Stimulated activated CD8-positive, alpha-beta memory T cell treated with anti-CD3 and anti-CD28 coated beads, Interleukin-2, amount 100 ng/mL, for 48 hours (primary cell): ENCODE measurements at regions not wholly inside any gene's neighbourhood (a gene's known extent, or its start where the extent isn't known, plus 50 kb on each side); places are given as distances from the start of the nearest gene placed in this dataset.

ENCODE experiments used
- DNase-seq, 2 donors: peaks; one replicate each; pipeline ENCODE4 v3.0.0-alpha.2; 2020; ENCODE audit warnings: low read depth in 2 of 2

- no peak for DNase-seq
Measured at GRCh38 chr12:73342733-73343132, 1070.6 kb downstream of the TRHDE start.

GRCh38 chr12:73352826-73353225, 1080.7 kb downstream of the TRHDE start:
- no peak for DNase-seq

DNA sequence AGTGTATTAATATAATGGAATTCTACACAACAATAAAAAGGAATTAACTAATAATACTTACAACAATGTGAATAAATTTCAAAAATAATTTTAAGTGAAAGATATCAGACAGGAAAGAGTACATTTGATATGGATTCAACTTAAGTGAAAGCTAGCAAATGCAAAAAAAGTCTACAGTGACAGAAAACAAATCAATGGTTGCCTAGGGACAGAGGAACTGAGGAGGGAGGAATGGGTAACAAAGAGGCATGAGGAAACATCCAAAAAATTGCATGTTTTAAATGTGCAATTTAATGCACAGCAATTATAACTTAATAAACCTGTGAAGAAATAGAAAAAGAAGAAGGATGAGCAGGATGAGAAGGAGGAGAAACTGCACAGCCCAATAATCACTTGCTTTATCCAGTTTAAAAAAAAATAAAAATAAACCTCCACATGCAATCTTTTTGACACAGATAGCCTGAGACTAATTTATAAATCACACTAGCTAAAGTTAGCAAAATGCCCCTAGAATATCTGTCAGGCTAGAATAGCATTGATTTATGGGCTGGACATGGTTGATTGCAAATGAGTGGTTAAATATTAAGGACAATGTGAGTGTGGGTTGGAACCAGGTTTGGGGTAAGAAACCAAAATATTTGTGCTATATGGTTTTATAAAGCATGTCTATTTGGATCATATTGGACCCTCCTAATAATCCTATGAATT, 1089.1 kb downstream of the TRHDE start:
- DNase-seq = no peak

DNA sequence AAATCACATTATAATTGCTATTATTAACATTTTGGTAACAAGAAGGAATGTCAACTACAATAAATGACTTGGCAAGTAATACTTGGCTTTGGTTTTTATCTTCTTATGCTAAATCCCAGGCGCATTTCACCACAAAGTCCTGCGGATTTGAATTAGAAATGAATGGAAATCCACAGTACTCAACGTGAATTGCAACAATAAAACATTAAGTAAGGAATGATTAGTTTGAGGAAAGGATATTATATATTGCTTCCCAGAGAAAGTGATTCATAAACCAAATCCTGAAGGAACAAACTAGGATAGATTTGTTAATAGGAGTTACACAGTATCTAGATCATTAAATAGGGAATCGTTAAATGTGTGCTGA, 1089.7 kb downstream of the TRHDE start:
- DNase-seq = no peak

GRCh38 chr12:73362666-73363065, 1090.5 kb downstream of the TRHDE start:
- no peak for DNase-seq

- DNase-seq = no peak
Measured at GRCh38 chr12:73372856-73373255, 1100.7 kb downstream of the TRHDE start.

DNA sequence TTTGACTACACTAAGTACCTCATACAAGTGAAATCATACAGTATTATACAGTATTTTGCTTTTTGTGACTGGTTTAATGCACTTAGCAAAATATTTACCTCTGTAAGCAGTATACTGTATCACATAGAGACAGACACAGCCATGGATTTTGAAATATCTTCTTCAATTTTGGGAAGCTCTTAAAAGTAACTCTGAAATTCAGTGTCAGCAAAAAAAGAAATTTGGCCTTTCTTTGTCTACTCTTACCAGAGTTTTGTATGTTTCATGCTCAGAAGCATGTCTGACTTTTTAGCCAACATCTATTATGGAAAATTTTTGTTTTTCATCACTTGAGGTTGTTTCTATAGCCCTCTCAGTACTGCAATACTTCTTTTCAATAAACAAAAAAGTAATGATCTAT, 1102.2 kb downstream of the TRHDE start:
- DNase-seq = no peak

DNA sequence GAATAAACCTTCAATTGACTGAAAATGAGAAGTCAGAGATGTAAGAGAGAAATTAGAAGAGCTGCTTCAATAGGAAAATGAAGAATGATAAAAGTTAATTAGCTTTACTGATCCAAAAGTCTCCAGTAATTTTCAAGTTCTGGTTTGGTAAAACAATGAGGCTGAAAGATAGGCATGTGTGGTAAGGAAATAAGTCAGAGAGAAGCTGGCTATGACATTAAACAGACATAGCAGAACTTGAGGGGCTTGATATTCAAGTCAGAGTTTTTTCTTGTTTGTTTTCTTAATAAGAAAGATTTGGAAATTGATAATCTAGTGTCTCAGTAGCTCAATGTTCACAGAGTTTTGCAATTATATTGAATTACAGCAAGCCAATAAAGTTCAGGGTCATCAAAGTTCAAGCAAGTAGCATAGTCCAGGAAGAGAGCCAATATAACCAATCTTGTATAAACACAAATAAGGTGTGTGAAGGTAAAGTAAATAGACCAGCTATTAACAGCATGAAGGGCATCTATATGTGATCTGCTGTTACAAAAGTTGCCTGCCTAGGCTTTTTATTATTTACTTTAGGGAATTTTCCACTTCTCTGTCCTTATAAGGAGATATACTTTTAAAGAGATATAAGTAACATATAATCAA, 1111.5 kb downstream of the TRHDE start:
- no peak for DNase-seq

- DNase-seq = no peak
Measured at GRCh38 chr12:73384592-73384991, 1112.4 kb downstream of the TRHDE start.

GRCh38 chr12:73390261-73390660, 1118.1 kb downstream of the TRHDE start:
- DNase-seq = no peak

DNA sequence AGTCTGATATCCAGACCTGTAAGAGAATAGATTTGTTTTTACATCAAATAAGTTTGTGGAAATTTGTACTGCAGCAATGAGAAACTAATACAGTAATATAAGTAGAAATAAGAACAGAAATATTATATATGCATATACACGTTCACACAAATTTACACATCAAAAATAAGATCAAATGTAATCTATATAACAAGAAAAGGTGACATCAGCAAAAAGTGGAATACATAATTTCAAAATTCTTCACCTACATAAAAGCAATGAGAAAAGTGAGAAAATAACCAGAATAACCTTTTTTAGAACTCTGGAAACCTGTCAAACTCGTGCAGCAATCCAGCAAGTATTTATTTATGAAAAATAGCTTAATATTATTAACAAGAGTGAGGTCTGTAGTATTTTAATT, 1124.6 kb upstream of the ATXN7L3B start:
- no peak for DNase-seq

DNA sequence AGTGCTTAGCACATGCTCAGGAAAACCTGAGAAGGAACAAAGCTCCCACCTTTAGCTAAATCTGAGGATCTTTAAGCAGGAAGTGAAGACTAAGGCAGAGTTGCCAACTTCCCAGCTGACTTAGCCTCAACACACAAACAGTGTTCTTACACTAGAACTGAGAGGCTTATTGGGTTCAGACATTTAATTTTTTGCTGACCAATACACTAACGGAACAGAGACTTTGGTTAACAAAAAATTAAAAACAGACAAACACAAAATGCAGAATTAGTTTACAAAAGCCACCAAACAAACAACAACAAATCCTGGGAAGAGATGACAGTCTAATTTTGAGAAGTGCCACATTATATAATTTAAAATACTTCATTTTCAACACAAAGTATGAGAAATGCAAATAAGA, 1123.7 kb upstream of the ATXN7L3B start:
- DNase-seq = no peak

- no peak for DNase-seq
Measured at GRCh38 chr12:73414926-73415325, 1122.7 kb upstream of the ATXN7L3B start.

- no peak for DNase-seq
Measured at GRCh38 chr12:73418541-73418940, 1119.1 kb upstream of the ATXN7L3B start.

GRCh38 chr12:73421832-73422231, 1115.8 kb upstream of the ATXN7L3B start:
- no peak for DNase-seq

DNA sequence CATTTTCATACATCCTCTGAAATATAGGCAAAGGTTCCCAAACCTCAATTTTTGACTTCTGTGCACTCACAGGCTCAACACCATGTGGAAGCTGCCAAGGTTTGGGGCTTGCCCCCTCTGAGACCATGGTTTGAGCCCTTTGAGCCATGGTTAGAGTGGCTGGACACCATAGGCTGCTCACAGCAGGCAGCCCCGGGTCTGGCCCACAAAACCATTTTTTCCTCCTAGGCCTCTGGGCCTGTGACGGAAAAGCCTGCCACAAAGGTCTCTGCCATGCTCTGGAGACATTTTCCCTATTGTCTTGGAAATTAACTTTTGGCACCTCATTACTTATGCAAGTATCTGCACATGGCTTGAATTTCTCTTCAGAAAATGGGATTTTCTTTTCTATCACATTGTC, 1113.2 kb upstream of the ATXN7L3B start:
- no peak for DNase-seq

- no peak for DNase-seq
Measured at GRCh38 chr12:73445658-73446324, 1091.8 kb upstream of the ATXN7L3B start.

- no peak for DNase-seq
Measured at GRCh38 chr12:73452672-73453469, 1084.8 kb upstream of the ATXN7L3B start.

DNA sequence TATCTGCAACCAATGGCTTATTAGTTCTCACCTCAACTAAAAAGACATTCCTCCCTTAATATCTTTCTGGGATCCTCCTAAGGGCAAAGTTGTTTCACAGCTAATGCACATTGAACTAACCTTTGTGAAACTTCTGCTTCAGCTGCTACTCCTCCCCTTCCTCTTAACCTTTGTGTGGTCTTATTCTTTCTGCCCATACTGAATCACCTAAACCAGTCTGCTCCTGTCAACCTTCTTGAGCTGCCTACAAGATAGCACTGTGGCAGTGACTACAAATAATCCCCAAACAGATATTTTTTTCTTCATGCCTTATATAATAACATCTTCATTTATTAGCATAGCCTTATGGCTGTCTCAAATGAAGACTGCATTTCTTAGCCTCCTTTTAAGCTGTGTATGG, 1077.4 kb upstream of the ATXN7L3B start:
- no peak for DNase-seq

GRCh38 chr12:73465106-73465505, 1072.5 kb upstream of the ATXN7L3B start:
- no peak for DNase-seq

DNA sequence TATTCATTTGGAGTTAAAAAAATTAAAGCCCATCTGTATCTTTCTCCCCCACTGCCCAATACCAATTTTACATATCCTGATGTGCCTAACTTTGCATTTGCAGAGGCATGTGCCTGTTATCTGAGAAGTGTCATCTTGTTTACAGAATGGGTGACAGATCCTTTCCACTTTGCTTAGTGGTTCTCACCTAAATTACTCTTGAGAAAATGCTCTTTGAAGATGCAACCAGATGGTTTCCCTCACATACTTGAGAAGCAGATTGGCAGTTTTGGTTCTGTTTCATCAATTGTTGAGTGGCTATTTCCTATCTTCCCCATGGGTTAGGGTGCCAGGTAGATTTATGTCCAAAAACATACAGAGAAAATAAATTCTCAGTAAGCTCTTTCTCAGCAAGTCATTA, 1051.4 kb upstream of the ATXN7L3B start:
- no peak for DNase-seq

GRCh38 chr12:73506611-73507010, 1031.0 kb upstream of the ATXN7L3B start:
- no peak for DNase-seq
